Nephron progenitor cell (in vitro differentiated cells): ENCODE measurements at regions not wholly inside any gene's neighbourhood (a gene's known extent, or its start where the extent isn't known, plus 50 kb on each side); places are given as distances from the start of the nearest gene placed in this dataset.

ENCODE experiments used
- DNase-seq: peaks from one replicate; pipeline ENCODE4 v3.0.0; 2021
- H3K27ac Mint-ChIP-seq: 2 replicates; pipeline ENCODE4 v1.8.0; 2021; ENCODE audit warnings: mild to moderate bottlenecking, moderate library complexity, mixed read lengths
- H3K27me3 Mint-ChIP-seq: 2 replicates; pipeline ENCODE4 v1.8.0; 2021; ENCODE audit warnings: mild to moderate bottlenecking, low read depth, mixed read lengths; ENCODE audit not compliant: poor library complexity
- H3K36me3 Mint-ChIP-seq: 2 replicates; pipeline ENCODE4 v1.8.0; 2021; ENCODE audit warnings: low read depth, mixed read lengths
- H3K4me1 Mint-ChIP-seq: 2 replicates; pipeline ENCODE4 v1.8.0; 2021; ENCODE audit warnings: mixed read lengths
- H3K4me3 Mint-ChIP-seq: 2 replicates; pipeline ENCODE4 v1.8.0; 2021; ENCODE audit warnings: mild to moderate bottlenecking, moderate library complexity, mixed read lengths
- H3K9me3 Mint-ChIP-seq: 2 replicates; pipeline ENCODE4 v1.8.0; 2021; ENCODE audit warnings: mild to moderate bottlenecking, moderate library complexity, mixed read lengths
- CTCF ChIP-seq: fragments of 200-600 bp; sonication (generic); IDR thresholded peaks from 2 replicates; pipeline ENCODE4 v1.5.0; 2021; ENCODE audit warnings: antibody characterized with exemption

GRCh38 chr19:46935066-46935663 lies 74.4 kb downstream of the ARHGAP35 start:
- H3K4me3 Mint-ChIP-seq: no peak overlapping the region
- no peaks in the 10 kb centered on the region for H3K9me3 Mint-ChIP-seq
- TF ChIP-seq CTCF: no peak
- peaks cover 20% of the 10 kb centered on the region for H3K4me1 Mint-ChIP-seq
- no peak overlapping the region for H3K27ac Mint-ChIP-seq
- H3K36me3 Mint-ChIP-seq: peaks cover 24% of the 10 kb centered on the region
- DNase-seq: no peak
- H3K27me3 Mint-ChIP-seq: no peaks in the 10 kb centered on the region

GRCh38 chr19:46943150-46943946 lies 76.3 kb upstream of the NPAS1 start:
- Mint-ChIP-seq H3K9me3 (no peaks in the 10 kb centered on the region), H3K27me3 (no peaks in the 10 kb centered on the region), H3K4me1 (peaks cover 33% of the 10 kb centered on the region), H3K27ac (no peak overlapping the region), H3K4me3 (no peak overlapping the region), H3K36me3 (peaks cover 61% of the 10 kb centered on the region)
- DNase-seq: no peak
- TF ChIP-seq CTCF: no peak

- H3K4me1 Mint-ChIP-seq: peaks cover 33% of the 10 kb centered on the region
- H3K9me3 Mint-ChIP-seq: no peaks in the 10 kb centered on the region
- H3K27ac Mint-ChIP-seq: peak overlapping the region; percentile 43
- no peak for TF ChIP-seq CTCF
- H3K4me3 Mint-ChIP-seq: no peak overlapping the region
- H3K27me3 Mint-ChIP-seq: no peaks in the 10 kb centered on the region
- peaks cover 61% of the 10 kb centered on the region for H3K36me3 Mint-ChIP-seq
- no peak for DNase-seq
Observed at GRCh38 chr19:46944123-46944748, 75.4 kb upstream of the NPAS1 start.

GRCh38 chr19:46944918-46945628 lies 74.6 kb upstream of the NPAS1 start:
- TF ChIP-seq CTCF: no peak
- H3K4me3 Mint-ChIP-seq: peak overlapping the region; percentile 23
- H3K27ac Mint-ChIP-seq: peak overlapping the region; percentile 43
- peaks cover 35% of the 10 kb centered on the region for H3K4me1 Mint-ChIP-seq
- H3K36me3 Mint-ChIP-seq: peaks cover 64% of the 10 kb centered on the region
- peak; percentile 74 for DNase-seq
- H3K9me3 Mint-ChIP-seq: no peaks in the 10 kb centered on the region
- no peaks in the 10 kb centered on the region for H3K27me3 Mint-ChIP-seq

GRCh38 chr19:46945694-46946489 lies 73.7 kb upstream of the NPAS1 start:
- Mint-ChIP-seq H3K4me1 (peaks cover 43% of the 10 kb centered on the region), H3K9me3 (no peaks in the 10 kb centered on the region), H3K27ac (peak overlapping the region; percentile 29), H3K27me3 (no peaks in the 10 kb centered on the region), H3K4me3 (no peak overlapping the region), H3K36me3 (peaks cover 67% of the 10 kb centered on the region)
- TF ChIP-seq CTCF: no peak
- DNase-seq: no peak
